GM19455 (cell line): ENCODE measurements at regions not wholly inside any gene's neighbourhood (a gene's known extent, or its start where the extent isn't known, plus 50 kb on each side); places are given as distances from the start of the nearest gene placed in this dataset.

ENCODE experiments used
- ATAC-seq: cut with Tn5 transposase; IDR thresholded peaks from one replicate; pipeline ENCODE4 v1.9.1; 2021; ENCODE audit not compliant: unreplicated experiment

- ATAC-seq, result no peak
Observed at GRCh38 chr7:113715981-113716856, 202.6 kb downstream of the PPP1R3A start.

DNA sequence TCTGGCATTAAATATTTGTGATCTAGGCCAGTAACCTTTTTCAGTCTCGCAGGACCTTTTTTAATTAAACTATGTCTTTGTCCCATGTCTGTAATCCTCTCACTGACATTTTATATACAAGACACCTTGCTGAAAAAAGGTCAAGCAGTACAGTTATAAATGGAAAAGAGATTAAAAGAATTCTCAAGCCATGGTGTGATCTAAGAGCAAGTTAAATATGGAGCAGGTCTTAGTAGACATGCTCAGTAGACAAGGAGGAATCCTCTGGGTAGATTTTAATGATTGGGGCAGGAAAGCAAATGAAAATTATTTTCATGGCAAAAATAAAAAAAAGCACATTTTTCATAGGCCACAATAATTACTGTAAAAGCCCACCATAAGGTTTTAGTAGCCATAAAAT lies 203.5 kb downstream of the PPP1R3A start:
- no peak for ATAC-seq

DNA sequence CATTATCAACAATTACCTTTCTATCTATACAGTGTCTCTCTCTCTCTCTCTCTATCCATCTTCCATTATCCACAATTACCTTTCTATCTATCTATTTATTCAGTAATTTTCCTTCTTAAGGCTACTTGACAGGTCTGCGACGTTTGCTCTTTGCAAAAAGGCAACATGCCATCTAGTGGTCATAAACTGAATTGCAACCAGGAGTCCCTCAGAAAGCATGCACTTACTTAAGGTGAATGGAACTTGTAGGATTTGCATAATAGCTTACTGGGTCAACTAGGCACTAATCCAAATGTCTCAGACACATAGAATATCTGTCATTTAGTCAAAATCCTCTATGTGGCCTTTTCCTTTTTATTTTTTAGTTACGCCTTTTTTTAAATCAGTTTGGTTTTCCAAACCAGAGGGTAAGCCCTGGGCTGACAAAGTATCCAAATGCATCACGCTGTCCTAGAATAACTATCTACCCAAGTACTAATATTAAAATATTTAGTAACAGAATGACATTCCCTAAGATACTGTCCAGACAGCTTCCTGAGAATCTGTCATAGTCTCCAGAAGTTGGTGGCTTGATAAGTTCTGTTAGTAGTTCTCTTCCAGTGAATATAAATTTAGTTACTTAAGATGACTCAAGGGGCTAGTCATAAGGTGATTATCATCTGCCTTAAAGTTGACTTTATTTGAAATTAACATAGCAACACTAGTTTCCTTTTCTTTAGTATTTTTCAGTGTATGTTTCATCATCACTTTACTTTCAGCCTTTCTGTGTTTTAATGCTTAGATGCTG lies 208.3 kb downstream of the PPP1R3A start:
- ATAC-seq, result peak; percentile 98

DNA sequence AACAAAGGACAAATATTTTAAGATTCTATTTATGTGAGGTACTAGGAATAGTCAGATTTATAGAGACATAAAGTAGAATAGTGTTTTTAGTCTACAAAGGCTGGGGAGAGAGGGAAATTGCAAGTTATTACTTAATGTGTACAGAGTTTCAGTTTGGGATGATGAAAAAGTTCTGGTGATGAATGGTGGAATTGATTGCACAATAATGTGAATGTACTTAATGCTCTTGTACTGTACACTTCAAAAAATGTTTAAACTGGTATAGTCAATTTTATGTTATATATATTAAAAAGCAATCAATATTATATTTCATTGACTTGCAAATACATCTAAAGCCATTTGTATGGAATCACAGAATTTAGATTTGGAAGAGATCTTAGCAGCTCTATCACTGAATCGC lies 213.4 kb downstream of the PPP1R3A start:
- no peak for ATAC-seq

DNA sequence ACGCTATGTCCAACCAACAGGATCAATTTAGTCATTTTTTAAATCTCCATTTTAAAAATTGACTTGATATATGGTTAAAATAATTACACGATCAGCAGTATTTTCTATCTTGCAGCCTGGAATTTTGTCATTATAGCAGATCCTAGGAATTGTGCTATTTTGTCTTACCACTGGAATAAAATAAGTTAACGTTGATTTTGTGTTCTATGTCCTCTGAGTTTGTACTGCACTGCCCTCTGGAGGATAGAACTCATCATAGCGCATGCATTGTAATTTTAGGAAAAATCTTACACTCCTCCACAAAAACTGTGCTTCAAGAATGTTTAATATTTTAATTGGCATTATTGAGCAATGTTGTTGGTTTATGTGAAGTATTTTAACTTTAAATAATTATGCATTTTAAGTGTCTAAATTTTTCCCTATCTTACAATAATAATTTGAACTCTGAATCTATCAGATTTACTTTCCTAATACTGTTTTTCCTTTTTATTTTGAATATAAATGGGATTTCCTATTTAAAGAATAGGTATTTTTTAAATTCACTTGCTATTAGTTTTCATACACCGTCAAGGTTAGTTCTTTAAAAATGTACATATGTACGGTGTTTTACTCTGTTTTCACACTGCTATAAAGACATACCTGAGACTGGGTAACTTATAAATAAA lies 220.1 kb downstream of the PPP1R3A start:
- peak; percentile 64 for ATAC-seq

DNA sequence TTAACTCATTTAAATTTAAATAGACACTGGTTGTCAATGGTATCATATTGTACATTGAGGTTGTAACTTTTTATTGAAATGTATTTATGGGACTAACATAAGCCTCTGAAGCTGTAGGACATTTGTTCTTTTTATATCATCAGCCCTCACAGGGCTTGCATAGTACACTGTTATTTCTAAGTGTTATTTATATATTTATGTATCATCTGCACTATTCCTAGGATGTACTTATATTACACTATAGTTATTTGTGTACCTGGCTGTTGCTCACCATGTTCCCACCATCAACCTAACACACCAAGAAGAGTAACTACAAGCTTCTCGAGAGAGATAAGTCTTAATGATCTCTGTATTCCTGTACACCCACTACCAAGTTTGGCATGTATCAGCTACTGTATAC lies 224.7 kb downstream of the PPP1R3A start:
- ATAC-seq, result no peak

DNA sequence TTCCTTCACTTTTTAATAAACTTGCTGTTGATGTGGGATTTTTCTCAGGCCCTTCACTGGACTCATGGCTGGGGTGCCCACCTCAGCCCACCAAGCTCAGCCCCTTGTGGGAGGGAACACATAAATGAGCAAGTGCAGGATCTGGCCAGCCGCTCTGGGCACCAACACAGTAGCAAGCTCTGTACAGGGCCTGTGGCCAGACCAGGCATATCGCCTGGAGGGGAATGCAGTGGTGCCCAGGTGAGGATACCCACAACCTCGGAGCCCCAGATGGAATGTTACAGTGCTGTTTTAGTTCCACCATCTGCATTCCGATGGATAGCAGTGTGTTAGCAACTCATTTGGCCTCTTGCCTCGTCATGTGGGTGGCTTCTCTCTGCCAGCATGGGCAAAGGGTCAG lies 234.6 kb downstream of the PPP1R3A start:
- no peak for ATAC-seq

DNA sequence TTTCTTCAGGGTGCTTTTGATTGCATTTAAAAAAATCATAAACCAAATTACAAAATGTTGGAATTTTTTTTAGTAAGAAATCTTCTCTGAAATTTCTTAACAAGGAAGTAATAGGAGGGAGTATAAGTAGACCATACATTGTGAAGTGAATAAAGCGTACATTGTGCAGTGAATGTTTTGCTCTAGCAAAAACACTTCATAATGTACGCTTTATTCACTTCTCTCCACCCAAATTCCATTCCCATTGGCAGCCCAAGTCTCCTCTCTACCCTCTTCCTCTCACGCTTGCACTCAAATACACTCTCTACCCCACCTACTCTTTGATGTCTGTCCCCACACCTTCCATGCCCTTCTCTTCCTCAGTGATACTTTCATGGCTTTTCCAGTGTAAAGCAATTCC lies 241.0 kb downstream of the PPP1R3A start:
- ATAC-seq, result no peak

DNA sequence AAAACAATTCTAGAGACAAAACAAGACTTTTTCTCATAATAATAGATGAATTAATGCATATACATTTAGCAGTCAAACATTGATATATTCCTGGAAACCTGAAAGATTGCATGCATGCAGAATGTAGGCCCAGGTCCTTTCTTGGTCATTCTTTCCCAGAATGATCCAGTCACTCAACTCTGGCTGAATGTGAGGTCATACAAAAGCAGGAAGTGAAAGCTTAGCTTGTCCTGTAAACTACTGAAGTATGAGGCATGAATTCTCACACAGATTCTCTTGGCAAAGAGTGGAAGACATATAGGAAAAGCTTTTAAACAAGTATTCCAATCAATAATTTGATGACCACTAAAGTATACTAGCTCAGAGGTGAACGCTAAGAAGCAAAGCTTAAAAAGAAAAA lies 253.9 kb downstream of the PPP1R3A start:
- no peak for ATAC-seq

DNA sequence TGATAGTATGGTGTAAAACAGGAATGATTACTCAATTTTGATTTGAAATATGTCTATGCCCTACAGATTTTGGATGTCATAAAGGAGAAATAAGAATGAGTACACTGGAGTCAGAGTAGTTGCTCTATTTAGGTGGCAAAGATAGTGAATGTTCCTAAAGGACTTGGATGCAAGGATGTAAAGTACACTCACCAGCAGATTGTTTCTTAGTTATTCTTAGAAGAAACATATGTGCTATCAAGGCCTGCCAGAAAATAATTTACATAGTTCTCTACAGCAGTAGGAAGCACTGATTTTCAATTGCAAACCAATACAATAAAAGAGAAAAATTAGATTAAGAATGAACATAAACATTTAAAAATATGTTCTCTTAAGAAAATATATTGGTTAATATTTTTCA lies 259.4 kb downstream of the PPP1R3A start:
- no peak for ATAC-seq

DNA sequence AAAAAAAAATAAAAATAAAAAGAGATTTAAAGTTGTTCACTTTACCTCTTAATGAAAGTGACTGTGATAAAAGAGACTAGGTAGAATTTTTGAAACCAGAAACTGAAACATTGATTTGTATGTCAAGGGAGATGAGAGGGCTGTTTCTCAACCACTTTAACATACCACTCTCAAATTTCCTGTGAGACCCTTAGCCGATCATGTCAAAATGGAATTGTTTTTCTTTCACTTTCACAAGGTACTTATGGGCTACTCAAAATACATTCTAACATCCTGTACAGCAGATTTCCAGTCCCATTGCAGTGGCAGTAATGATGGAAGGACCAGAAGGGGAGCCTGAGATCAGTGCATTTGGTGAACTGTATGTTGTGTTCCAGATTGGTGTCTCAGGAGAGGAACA lies 261.2 kb downstream of the PPP1R3A start:
- peak; percentile 96 for ATAC-seq

DNA sequence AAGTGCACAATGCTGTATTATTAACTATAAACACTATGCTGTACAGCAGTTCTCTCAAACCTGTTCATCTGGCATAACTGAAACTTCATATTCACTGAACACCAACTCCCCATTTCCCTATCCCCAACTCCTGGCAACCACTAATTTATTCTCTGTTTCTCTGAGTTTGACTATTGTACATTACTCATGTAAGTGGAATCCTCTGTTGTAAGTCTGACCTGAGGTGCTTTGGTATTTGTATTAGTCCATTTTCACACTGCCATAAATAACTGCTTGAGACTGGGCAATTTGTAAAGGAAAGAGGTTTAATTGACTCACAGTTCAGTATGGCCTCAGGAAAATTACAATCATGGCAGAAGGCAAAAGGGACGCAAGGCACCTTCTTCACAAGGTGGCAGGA lies 266.3 kb downstream of the PPP1R3A start:
- ATAC-seq, result no peak

- no peak for ATAC-seq
Observed at GRCh38 chr7:113649556-113649955, 269.3 kb downstream of the PPP1R3A start.

- ATAC-seq, result no peak
Observed at GRCh38 chr7:113639221-113639620, 279.6 kb downstream of the PPP1R3A start.

DNA sequence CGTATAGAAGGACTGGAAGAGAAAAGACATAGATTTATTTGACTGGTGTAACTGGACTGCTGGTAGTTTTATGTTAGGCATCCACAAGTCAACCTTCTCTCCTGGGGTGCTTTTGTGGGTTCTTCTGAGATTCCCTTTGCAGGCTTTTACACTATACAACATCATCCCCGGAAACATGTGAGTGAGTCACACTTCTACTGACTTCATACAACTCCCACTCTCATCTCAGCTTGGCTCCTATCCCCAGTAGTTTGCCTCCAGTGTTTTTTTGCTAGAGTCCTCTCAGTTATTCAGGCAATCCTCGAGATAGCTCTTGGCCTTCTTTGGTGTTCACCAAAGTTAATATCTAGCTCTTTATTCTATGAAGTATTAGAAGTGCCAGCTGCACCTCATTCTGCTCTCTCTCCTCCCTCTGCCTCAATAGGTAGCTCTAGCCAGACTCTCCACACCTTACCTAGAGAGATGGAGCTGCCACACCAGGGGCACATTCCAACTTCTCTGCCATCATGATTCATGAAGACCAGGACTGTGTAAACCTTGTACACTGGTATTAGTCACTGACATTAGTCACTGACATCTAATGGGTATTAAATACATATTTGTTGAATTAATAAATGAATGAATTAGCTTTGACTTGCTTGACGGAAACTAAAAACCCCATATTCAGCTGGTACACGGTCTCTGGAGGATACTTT lies 281.9 kb downstream of the PPP1R3A start:
- ATAC-seq, result no peak

- no peak for ATAC-seq
Observed at GRCh38 chr7:113635492-113635891, 283.3 kb downstream of the PPP1R3A start.

GRCh38 chr7:113633073-113633472 lies 285.7 kb downstream of the PPP1R3A start:
- no peak for ATAC-seq

GRCh38 chr7:113628948-113629847 lies 289.6 kb downstream of the PPP1R3A start:
- no peak for ATAC-seq

GRCh38 chr7:113625494-113626102 lies 293.2 kb downstream of the PPP1R3A start:
- ATAC-seq, result no peak

- no peak for ATAC-seq
Observed at GRCh38 chr7:113622796-113623195, 296.0 kb downstream of the PPP1R3A start.
